Trophoblast cell (in vitro differentiated cells and primary cell): ENCODE measurements at regions not wholly inside any gene's neighbourhood (a gene's known extent, or its start where the extent isn't known, plus 50 kb on each side); places are given as distances from the start of the nearest gene placed in this dataset.

Experiments used
- DNase-seq, 2 donors: peaks; one replicate each; pipeline ENCODE4 v3.0.0-alpha.2; 2016
- H2AFZ ChIP-seq: 2 replicates; pipeline ENCODE4 v1.6.1; 2013; ENCODE audit warnings: low read length, moderate library complexity, mild to moderate bottlenecking; ENCODE audit not compliant: insufficient read depth, poor library complexity
- H2AK5ac ChIP-seq: 2 replicates; pipeline ENCODE4 v1.6.1; 2013; ENCODE audit warnings: mild to moderate bottlenecking, low read length
- H2BK120ac ChIP-seq: 2 replicates; pipeline ENCODE4 v1.6.1; 2013; ENCODE audit warnings: low read length, mild to moderate bottlenecking, moderate library complexity; ENCODE audit not compliant: insufficient read depth, poor library complexity
- H2BK12ac ChIP-seq: 2 replicates; pipeline ENCODE4 v1.6.1; 2013; ENCODE audit warnings: mild to moderate bottlenecking, low read length, moderate library complexity
- H2BK5ac ChIP-seq: 2 replicates; pipeline ENCODE4 v1.6.1; 2013; ENCODE audit warnings: low read length, low read depth, moderate library complexity, mild to moderate bottlenecking; ENCODE audit not compliant: poor library complexity
- H3K14ac ChIP-seq: 2 replicates; pipeline ENCODE4 v1.6.1; 2013; ENCODE audit warnings: mild to moderate bottlenecking, low read length
- H3K18ac ChIP-seq: 2 replicates; pipeline ENCODE4 v1.6.1; 2013; ENCODE audit warnings: mild to moderate bottlenecking, low read length
- H3K23ac ChIP-seq: 2 replicates; pipeline ENCODE4 v1.6.1; 2013; ENCODE audit warnings: low read length
- H3K27ac ChIP-seq: 2 replicates; pipeline ENCODE4 v1.5.1; 2013; ENCODE audit warnings: low read depth, mild to moderate bottlenecking, inconsistent platforms, low read length, moderate library complexity
- H3K27me3 ChIP-seq: 2 replicates; pipeline ENCODE4 v1.6.1; 2013; ENCODE audit warnings: inconsistent platforms, mild to moderate bottlenecking, low read length, moderate library complexity; ENCODE audit not compliant: insufficient read depth
- H3K36me3 ChIP-seq, 2 experiments: 1 replicate in 1 of 2; 2 replicates in 1 of 2; pipeline ENCODE4 v1.6.1; 2013; ENCODE audit warnings: low read length in 2 of 2, mild to moderate bottlenecking in 2 of 2, moderate library complexity in 1 of 2; ENCODE audit not compliant: insufficient read depth in 2 of 2, control insufficient read depth in 1 of 2
- H3K4ac ChIP-seq: 2 replicates; pipeline ENCODE4 v1.6.1; 2013; ENCODE audit warnings: low read depth, mild to moderate bottlenecking, low read length, moderate library complexity
- H3K4me1 ChIP-seq, 2 experiments: 1 replicate in 1 of 2; 2 replicates in 1 of 2; pipeline ENCODE4 v1.6.1; 2013; ENCODE audit warnings: low read length in 2 of 2, mild to moderate bottlenecking in 2 of 2, moderate library complexity in 1 of 2; ENCODE audit not compliant: insufficient read depth in 2 of 2, control insufficient read depth in 1 of 2
- H3K4me2 ChIP-seq: 2 replicates; pipeline ENCODE4 v1.6.1; 2013; ENCODE audit warnings: inconsistent platforms, mild to moderate bottlenecking, low read length, moderate library complexity
- H3K4me3 ChIP-seq: 2 replicates; pipeline ENCODE4 v1.5.1; 2013; ENCODE audit warnings: mild to moderate bottlenecking, low read depth, low read length, inconsistent platforms
- H3K79me1 ChIP-seq: one replicate; pipeline ENCODE4 v1.6.1; 2013; ENCODE audit warnings: low read length
- H3K79me2 ChIP-seq: 2 replicates; pipeline ENCODE4 v1.6.1; 2013; ENCODE audit warnings: low read length, mild to moderate bottlenecking; ENCODE audit not compliant: control insufficient read depth, insufficient read depth, poor library complexity
- H3K9ac ChIP-seq: 2 replicates; pipeline ENCODE4 v1.6.1; 2013; ENCODE audit warnings: mild to moderate bottlenecking, low read length
- H3K9me3 ChIP-seq: 2 replicates; pipeline ENCODE4 v1.6.1; 2013; ENCODE audit warnings: low read depth, mild to moderate bottlenecking, control low read depth, inconsistent platforms, low read length; ENCODE audit not compliant: insufficient read depth
- H4K12ac ChIP-seq: 2 replicates; pipeline ENCODE4 v1.6.1; 2013; ENCODE audit warnings: low read depth, mild to moderate bottlenecking, low read length, moderate library complexity
- H4K8ac ChIP-seq: 2 replicates; pipeline ENCODE4 v1.6.1; 2013; ENCODE audit warnings: low read depth, mild to moderate bottlenecking, low read length, moderate library complexity
- H4K91ac ChIP-seq: one replicate; pipeline ENCODE4 v1.6.1; 2013; ENCODE audit warnings: low read depth, mild to moderate bottlenecking, low read length, moderate library complexity
- WGBS: extraction: QIAGEN DNeasy Blood & Tissue Kit; methylation state at CpG from one replicate; pipeline ENCODE4 v1.1.7; 2013; ENCODE audit warnings: missing lambda C conversion rate; ENCODE audit not compliant: insufficient read length, insufficient coverage; ENCODE audit errors: extremely low coverage; 5-methylcytosine and 5-hydroxymethylcytosine counted together

DNA sequence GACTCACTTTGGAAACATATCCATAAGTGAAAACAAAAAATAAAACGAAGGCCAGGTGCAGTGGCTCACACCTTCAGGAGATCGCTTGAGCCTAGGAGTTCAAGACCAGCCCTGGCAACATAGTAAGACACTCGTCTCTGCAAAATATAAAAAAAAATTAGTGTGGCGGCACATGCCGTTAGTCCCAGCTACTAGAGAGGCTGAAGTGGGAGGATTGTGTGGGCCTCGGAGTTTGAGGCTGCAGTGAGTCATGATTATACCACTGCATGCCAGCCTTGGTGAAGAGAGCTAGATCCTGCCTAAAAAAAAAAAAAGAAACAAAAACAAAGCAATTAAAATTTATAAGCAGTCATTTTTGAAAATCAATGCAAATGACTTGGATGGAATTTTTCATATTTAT lies 54.7 kb upstream of the NANOGP8 start:
- no peak for DNase-seq
- Histone ChIP-seq H3K27me3 (no peaks in the 10 kb centered on the region), H2BK5ac (no peak overlapping the region), H3K9ac (no peak overlapping the region), H2BK12ac (no peak overlapping the region), H3K36me3 (no peaks in the 10 kb centered on the region), H3K14ac (no peak overlapping the region), H4K8ac (no peak overlapping the region), H4K12ac (no peak overlapping the region), H3K4ac (no peak overlapping the region), H3K79me2 (no peaks in the 10 kb centered on the region), H3K4me2 (no peak overlapping the region), H3K27ac (no peak overlapping the region), H2AFZ (no peak overlapping the region), H3K18ac (no peak overlapping the region), H3K23ac (no peak overlapping the region), H3K79me1 (no peaks in the 10 kb centered on the region), H3K9me3 (no peaks in the 10 kb centered on the region), H3K4me1 (no peaks in the 10 kb centered on the region), H2AK5ac (no peak overlapping the region), H3K4me3 (no peak overlapping the region), H2BK120ac (no peak overlapping the region), H4K91ac (no peak overlapping the region)
- WGBS = no CpG with 5 or more reads among the region's 6 CpGs

DNA sequence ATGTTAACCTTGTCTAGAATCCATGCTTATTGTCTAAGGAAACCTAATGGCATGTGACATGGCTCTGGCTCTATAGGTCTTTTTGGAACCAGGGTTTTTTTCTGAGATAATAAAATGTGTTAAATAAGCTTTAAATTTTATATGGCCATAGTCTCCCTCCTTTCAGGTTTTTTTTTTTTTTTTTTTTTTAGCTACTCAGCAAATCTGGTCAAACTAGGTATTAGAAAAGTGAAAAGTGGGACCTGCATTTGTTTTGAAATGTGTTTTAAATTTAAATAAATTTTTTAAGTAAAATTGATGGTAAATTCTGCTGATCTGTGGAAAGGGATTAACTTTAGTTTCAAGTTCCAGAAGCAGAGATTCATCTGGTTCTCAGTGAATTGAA lies 52.1 kb upstream of the NANOGP8 start:
- Histone ChIP-seq H2BK5ac (no peak overlapping the region), H3K9me3 (no peaks in the 10 kb centered on the region), H3K79me2 (no peaks in the 10 kb centered on the region), H3K4me3 (no peak overlapping the region), H4K12ac (no peak overlapping the region), H3K79me1 (no peaks in the 10 kb centered on the region), H3K14ac (no peak overlapping the region), H2BK120ac (no peak overlapping the region), H2AK5ac (no peak overlapping the region), H3K23ac (no peak overlapping the region), H3K4me1 (no peaks in the 10 kb centered on the region), H3K4me2 (no peak overlapping the region), H3K4ac (no peak overlapping the region), H4K8ac (no peak overlapping the region), H2BK12ac (no peak overlapping the region), H3K18ac (no peak overlapping the region), H3K36me3 (no peaks in the 10 kb centered on the region), H2AFZ (no peak overlapping the region), H3K27ac (no peak overlapping the region), H3K27me3 (no peaks in the 10 kb centered on the region), H4K91ac (no peak overlapping the region), H3K9ac (no peak overlapping the region)
- no peak for DNase-seq

DNA sequence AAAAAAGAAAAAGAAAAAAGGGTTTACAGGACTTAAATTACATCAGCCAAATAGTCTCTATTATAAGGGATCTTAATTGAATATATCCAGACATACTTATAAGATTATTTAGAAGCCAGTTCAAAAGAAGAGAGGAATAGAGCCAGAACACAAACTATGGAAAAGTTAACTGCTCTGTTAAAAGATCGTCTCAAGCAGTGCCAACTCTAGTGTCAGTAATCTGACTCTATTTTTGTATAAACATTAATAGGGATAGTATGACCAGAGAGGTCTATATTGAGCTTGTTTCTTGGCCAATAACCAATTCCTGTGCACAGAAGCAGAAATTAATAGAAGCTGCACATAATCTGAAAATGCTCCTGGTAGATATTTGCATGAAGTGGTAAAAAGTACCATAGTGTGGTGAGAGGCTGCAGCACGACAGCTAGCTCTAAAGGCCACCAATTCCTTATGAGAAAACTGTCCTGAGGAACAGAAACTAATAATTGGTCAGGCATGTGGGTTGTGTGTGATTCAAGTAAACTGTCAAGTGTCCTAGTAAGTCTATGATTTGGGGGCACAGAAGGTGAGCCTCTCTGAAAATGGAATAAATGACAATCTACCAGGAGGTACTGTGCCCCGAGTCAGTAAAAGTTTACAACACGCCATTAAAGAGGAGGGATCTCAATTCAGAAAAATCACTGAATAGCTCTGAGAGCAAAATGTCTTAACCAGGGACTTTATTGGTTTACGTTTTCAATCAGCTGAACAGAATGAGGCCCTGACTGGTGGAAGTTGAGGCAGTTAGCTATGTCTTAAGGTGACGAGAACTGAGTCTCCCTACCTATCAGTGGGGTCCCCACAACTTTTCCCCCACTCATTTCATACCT lies 51.5 kb upstream of the NANOGP8 start:
- Histone ChIP-seq H2BK12ac (no peak overlapping the region), H3K4me2 (no peak overlapping the region), H3K27ac (no peak overlapping the region), H3K4me1 (no peaks in the 10 kb centered on the region), H3K9me3 (no peaks in the 10 kb centered on the region), H3K27me3 (no peaks in the 10 kb centered on the region), H4K8ac (no peak overlapping the region), H3K79me2 (no peaks in the 10 kb centered on the region), H3K18ac (no peak overlapping the region), H3K9ac (no peak overlapping the region), H2AK5ac (no peak overlapping the region), H3K4me3 (no peak overlapping the region), H3K36me3 (no peaks in the 10 kb centered on the region), H3K4ac (no peak overlapping the region), H3K23ac (no peak overlapping the region), H3K14ac (no peak overlapping the region), H2BK5ac (no peak overlapping the region), H4K12ac (no peak overlapping the region), H2BK120ac (no peak overlapping the region), H2AFZ (no peak overlapping the region), H3K79me1 (no peaks in the 10 kb centered on the region), H4K91ac (no peak overlapping the region)
- no peak for DNase-seq
- WGBS = no CpG with 5 or more reads among the region's 6 CpGs
